Suppressor macrophage treated with lipopolysaccharide for 1 hour (primary cell): ENCODE measurements at regions not wholly inside any gene's neighbourhood (a gene's known extent, or its start where the extent isn't known, plus 50 kb on each side); places are given as distances from the start of the nearest gene placed in this dataset.

Source experiments
- DNase-seq, 3 donors: peaks; one replicate each; pipeline ENCODE4 v3.0.0-alpha.2; 2020 to 2022

- DNase-seq: no peak
These were observed 371.5 kb downstream of the NXPE2 start for GRCh38 chr11:115049796-115050195.

GRCh38 chr11:115050756-115051155 is 372.4 kb downstream of the NXPE2 start:
- no peak for DNase-seq

- no peak for DNase-seq
These were observed 373.7 kb downstream of the NXPE2 start for GRCh38 chr11:115051938-115052590.

- DNase-seq: no peak
These were observed 374.3 kb downstream of the NXPE2 start for GRCh38 chr11:115052601-115053000.

GRCh38 chr11:115054570-115055538 is 376.5 kb downstream of the NXPE2 start:
- no peak for DNase-seq

DNA sequence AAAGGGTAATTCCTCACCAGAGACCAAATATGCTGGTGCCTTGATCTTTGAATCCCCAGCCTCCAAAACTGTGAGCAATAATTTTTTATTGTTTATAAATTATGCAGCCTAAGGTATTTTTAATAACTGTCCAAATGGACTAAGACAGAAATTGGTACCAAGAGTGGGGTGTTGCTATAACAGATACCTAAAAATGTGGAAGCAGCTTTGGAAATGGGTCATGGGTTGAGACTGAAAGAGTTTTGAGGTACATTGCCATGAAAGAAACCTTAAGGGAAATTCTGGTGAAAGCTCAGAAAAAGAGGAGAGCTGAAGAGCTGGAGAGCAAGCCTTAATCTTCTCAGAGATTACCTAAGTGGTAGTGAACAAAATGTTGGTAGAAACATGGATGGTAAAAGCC is 378.2 kb downstream of the NXPE2 start:
- no peak for DNase-seq

GRCh38 chr11:115060840-115061239 is 382.5 kb downstream of the NXPE2 start:
- DNase-seq: no peak

DNA sequence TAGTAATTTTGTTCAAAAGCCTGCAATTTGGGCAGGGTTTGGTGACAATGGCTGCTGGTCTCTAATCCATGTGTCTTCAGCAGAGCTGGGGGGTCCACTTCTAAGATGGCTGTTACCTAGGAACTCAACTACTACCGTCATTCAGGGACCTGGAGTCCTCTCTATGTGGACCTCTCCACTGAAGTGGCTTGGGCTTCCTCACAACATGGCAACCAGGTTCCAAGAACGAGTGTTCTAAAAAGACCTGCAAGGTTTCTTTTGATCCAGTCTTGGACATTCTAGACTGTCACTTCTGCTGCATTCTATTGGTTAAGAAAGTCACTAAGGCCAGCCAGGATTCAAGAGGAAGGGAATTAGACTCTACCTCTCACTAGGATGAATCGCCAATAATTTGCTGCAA is 387.0 kb downstream of the NXPE2 start:
- DNase-seq: no peak

- DNase-seq: no peak
These were observed 387.7 kb downstream of the NXPE2 start for GRCh38 chr11:115065830-115066664.

GRCh38 chr11:115067471-115067870 is 389.1 kb downstream of the NXPE2 start:
- DNase-seq: no peak

GRCh38 chr11:115067900-115068530 is 389.7 kb downstream of the NXPE2 start:
- no peak for DNase-seq

GRCh38 chr11:115069599-115069998 is 391.3 kb downstream of the NXPE2 start:
- DNase-seq: no peak

GRCh38 chr11:115075356-115075755 is 397.0 kb downstream of the NXPE2 start:
- DNase-seq: no peak

DNA sequence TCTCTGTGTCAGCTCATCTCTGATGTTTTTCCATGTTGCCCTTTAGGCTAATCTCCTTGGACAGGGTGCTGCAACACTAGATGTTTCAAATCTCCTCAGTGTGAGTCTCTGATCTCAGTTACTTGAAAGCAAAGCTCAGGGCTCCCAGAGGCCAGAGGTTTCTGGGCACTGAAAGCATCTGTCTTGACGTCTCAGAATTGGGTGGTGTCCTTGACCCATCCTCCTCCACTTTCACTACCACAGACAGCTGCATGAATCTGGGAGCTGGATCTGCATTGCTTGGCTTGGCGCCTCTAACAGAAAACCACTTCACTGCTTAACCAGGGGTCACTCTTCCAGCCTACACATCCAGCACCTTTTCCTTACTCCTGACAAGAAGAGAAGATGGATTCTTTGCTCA is 399.4 kb downstream of the NXPE2 start:
- DNase-seq: no peak

GRCh38 chr11:115078461-115079438 is 400.4 kb downstream of the NXPE2 start:
- no peak for DNase-seq

GRCh38 chr11:115080923-115081680 is 402.8 kb downstream of the NXPE2 start:
- DNase-seq: no peak

DNA sequence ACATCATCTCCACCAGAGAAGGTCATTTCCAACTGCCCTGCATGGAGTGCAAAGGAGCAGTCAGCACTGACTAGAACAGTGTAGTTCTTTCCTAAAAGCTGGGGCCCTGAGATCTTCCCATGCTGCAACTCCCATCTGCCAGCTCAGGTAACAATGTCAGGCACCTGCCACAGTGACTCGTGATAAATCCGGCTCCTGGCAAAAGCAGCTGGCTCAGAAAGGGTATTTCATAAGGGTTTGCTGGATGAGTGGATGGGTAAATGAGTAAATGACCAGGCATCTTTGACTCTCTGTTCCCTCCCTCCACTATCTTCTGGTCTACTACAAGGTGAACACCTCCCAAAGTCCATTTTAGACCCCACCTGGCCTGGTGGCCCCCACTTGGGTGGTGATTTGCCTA is 403.6 kb downstream of the NXPE2 start:
- no peak for DNase-seq

GRCh38 chr11:115083144-115083806 is 404.9 kb downstream of the NXPE2 start:
- no peak for DNase-seq

- DNase-seq: no peak
These were observed 405.9 kb downstream of the NXPE2 start for GRCh38 chr11:115084231-115084630.
